ENCODE measurements at regions not wholly inside any gene's neighbourhood (a gene's known extent, or its start where the extent isn't known, plus 50 kb on each side); places are given as distances from the start of the nearest gene placed in this dataset.
"Not testable (repeated sequence)": the region's sequence is repeated elsewhere in the genome, so short reads cannot be mapped to it uniquely, and the experiment has no call there.

DNA sequence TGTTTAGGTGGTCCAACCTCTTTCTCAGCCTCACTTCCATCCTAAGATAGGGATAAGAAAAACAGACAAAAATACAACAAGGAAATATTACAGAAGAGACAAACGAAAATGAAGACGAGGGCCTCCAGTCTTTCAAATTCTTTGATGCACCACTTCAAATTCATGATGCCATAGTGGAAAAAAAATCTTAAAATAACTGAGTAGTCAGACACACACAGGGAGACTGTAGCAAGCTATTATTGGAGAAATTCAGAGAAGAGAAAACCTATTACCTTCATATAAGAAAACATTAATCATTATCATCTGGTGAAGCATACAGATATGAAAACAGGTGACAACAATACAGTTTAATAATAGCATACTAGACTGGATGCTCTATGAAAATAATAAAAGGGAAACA, 548.2 kb downstream of the KCTD12 start:
- DNase-seq, result no peak
- ATAC-seq, result no peak

DNA sequence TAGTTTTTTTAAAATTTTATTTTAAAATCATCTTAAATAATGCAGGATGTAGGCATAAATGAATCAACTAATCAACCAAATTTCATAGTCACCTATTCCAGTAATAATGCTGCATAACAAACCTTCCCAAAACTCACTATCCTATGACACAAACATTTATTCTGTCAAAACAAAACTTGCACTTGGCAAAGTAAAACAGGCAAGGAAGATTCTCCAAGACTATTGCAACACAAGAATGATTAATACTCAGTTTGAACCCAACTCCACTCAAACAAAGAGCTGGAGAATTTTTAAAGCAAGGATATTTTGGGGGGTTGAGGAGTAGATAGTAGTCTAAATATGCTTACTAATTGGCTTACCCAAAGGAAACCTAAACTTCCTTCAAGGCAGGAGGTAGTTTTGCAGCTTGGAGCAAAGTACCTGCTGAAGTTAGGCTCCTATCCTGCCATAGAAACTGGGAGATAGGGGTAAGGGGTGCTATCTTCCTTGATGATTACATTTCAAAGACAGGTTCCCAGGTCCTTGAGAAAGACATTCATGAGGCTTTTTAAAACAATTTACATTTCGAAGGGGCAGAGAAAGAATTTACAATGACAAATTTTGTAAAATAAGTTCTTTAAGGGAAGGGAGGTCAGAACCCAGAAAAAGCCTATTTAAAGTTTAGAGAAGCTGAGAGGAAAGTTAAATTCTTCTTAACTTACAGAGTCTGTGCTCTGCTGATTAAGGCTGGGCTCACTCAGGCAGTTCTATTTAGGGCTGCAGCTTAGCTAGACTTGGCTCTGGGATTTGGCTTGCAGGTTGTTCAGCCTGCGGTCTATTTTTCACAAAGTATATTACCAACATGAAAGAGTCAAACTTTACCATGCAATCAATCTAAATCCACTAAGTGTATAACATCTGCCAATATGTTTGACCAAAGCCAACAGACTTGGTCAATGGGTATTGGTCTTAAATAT, 549.0 kb downstream of the KCTD12 start:
- no peak for ATAC-seq

DNA sequence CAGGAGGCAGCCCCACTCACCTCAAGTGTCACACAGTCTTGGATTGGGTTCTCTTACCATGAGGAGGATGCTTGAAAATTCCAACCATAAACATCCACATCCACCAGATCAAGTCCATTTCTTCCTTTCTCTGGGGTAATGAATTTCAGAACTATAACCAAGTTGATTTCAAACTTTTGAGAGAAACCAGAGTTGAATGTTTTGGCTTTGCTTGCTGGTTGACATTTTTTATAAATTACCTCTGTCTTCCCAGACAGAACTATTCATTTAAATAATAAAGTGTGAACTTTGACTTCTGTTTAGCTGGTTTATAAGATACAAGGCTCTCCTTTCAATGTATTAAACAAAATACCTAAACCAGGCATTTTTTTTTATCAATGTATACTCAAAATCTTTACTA, 550.7 kb downstream of the KCTD12 start:
- DNase-seq (no peak), ATAC-seq (no peak)

More for the DNA sequence above, 549.0 kb downstream of the KCTD12 start:
- no peak for DNase-seq

DNA sequence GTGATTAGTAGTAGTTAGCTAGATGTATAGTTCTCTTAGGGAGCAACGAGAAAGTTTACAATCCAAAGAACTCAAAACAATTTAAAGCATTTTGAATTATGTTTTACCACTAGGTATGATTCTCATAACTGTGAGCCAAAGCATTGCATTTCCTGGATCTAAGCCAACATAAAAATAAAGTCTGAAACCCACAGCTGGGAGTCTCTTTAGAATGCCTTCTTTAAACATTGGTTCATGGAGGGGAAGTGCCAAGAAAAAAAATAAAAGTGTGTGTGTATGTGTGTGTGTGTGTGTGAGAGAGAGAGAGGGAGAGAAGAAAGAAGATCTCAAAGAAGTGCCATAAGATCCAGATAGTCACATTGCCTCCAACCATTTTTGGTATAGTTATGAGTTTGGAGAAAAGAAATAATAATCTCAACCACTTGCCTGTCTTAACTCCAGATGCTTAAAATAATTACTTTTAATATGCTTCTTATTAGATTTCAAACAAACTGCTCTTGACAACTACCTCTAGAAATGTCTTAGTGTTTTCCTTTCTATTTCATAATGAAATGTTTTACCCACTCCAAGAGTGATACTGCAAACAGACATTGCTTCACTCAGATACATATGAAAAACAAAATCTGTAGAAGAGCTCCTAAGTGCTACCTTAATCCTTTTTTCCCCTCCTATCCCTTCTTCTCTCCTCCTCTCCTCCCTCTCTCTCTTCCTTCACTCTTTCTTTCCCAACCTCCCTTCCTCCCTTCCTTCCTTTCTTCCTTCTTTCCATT, 554.1 kb downstream of the KCTD12 start:
- no peak for DNase-seq

DNA sequence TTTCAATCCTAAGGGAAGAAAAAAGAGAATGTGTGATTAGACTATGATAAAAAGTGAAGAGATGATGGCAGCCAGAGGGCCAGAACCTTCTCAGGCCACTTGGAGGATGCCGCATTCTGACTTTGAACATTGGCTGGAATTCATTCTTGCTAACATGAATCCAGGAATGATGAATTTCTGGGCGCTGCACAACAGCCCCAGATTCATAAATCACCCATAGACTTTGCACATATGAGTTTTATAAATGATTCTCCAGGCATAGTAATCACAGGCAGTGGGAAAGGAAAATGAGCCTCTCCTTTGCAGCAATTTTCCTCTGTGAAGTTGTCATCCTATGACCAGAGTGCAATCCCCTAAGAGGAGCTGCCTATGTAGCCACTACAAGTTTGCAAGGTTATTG, 555.4 kb downstream of the KCTD12 start:
- no peak for ATAC-seq
- DNase-seq, result no peak

More for the DNA sequence above, 554.1 kb downstream of the KCTD12 start:
- no peak for ATAC-seq

DNA sequence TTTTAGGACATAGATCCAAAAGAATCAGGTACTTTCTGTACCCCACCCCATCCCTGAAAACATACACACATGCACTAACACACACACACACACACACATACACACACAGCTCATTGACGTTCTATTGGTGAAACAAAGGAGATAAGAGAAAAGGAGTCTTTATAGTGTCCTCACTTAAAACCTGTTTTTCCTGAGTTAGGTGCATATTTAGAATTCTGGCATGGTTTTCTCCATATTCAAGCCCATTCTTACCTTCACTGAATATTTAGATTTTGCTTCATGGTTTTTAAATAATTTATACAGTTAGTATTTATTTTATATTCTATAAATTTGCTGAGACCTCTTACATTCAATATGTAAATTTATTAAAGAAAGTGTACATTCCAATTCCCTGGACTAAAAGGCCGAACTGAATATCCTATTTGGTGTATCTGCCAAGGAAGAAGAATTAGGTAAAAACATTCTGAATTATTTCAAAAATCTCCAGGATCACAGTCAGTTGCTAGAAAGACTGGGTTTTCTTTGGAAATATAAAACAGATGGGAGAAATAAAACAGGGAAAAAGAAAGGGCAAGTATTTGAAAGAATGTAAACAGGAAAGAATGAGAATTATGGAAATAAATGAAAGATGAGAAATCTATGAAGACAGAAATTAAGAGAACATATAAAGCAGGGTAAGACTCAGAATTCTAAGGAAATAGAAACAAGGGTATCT, 556.2 kb downstream of the KCTD12 start:
- no peak for ATAC-seq
- DNase-seq, result no peak

DNA sequence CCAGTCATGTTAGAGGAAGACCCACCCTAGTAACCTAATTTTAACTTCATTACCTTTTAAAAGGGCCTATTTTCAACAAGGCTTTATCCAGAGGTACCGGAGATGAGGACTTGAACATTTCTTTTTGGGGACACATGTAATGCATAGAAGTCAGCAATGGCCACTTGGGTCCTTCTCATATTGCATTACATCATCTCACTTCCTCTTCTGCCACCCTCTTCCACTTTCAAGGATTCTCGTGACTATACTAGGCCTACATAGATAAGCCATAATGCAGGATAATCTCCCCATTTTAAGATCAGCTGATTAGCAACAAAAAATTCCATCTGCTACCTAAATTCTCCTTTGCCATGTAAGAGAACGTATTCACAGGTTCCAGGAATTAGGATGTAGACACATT, 557.2 kb downstream of the KCTD12 start:
- ATAC-seq, result no peak

DNA sequence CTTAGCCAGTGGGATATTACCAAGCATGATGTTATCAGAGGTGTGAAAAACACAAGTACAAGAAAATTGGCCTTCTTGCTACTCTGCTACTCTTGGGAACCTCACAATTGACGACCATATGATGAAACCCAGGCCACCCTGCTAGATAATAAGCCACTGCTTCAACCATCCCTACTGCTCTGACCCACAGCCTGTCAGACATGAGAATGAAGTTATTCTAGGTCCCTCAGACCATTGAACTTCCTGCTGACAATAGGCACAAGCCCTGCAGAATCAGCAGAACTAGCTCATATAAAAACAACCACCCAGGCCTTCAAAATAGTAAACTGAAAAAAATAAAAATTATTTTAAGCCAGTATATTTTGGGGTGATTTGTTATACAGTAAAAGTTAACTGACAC, 559.9 kb downstream of the KCTD12 start:
- no peak for DNase-seq

More for the DNA sequence above, 557.2 kb downstream of the KCTD12 start:
- DNase-seq, result no peak

DNA sequence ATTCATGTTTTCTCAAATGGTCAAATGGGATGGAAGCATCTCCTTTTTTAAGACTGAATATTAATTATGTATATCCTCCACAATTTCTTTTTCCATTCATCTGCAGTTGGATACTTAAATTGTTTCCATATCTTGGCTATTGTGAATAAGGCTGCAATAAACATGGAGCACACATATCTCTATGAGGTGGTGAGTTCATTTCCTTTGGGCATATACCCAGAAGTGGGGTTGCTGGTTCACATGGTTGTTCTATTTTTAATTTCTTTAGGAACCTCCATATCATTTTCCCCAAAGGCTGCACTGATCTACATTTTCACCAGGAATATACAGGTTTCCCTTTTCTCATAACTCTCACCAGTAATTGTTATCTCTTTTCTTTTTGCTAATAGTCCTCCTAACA, 566.3 kb downstream of the KCTD12 start:
- no peak for ATAC-seq
- DNase-seq, result no peak

More for the DNA sequence above, 559.9 kb downstream of the KCTD12 start:
- no peak for ATAC-seq

DNA sequence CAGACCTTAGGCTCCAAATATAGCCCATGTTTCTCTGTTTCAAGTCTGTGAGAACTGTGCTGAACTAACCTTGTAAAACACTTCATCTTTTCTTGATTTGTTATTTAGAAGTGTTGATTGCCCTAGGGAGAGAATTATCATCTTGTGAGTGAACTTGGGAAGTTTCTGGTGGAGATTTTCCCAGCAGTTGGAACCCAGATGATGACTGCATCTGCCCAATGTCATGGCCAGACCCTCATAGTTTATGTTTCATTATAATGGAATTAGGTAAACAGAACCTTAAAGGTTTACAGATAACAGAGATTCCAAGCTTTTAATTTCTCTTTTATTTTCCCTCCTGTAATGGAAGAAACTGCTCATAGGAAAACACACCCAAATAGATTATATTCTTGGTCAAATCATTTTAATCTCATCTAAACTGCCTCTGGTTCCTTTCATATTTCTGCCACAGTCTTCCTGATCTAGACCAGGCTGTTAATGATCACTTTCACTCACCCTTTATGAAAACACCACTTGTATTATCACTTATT, 569.1 kb downstream of the KCTD12 start:
- DNase-seq, result no peak
- no peak for ATAC-seq

DNA sequence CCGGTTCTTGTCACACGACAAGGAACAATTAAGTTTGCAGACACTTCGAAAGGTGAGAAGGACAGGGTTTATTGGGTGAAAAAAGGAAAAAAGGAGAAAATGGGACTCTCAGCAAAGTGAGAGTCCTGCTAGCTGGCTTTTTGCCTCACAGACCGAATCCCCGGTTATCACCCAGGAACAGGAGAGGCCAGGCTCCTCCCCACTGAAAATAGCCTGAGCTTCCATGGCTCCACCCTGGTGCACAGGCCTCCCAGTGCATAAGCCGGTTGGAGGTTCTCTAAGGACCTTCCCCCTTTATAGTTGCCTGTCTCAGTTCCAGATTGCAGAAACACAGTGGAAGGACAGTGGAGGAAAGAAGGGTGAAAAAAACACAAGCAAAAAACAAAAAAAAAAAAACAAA, 571.7 kb downstream of the KCTD12 start:
- DNase-seq (no peak), ATAC-seq (no peak)

DNA sequence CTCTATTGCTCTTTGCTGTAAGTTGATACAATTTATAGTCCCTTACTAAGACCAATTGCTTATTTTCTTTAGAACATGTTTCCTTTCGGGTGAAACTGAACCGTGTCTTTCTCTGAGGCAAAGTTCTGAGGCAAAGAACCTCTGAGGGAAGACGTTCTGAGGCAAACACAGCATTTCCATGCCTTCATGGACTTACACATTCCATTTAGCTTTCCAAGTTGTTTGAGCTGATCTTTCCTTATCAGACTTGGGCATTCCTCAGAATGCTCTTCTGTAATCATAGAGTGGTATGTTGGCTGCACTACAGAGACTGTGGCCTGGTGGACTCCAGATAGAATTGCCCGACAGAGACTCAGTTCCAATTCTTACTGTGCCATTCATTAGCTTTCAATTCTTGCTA, 579.1 kb downstream of the KCTD12 start:
- no peak for DNase-seq
- no peak for ATAC-seq

DNA sequence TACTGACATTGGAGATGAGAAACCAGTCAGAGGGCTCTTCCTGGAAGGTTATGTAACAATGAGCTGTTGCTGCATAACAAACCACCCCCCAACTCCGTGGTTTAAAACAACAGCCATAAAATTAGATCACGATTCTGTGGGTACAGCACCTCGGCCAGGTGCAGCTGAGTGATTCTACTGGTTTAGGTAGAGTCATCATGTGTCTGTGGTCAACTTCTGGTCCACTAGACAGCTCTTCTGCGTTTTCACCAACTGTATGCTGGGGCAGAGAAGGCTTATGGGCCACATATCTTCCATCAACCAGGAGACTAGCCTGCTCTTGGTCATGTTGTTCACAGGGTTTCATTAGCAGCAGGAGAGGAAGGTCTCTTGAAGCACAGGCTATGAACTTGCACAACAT, 585.5 kb downstream of the KCTD12 start:
- ATAC-seq (no peak), DNase-seq (no peak)

DNA sequence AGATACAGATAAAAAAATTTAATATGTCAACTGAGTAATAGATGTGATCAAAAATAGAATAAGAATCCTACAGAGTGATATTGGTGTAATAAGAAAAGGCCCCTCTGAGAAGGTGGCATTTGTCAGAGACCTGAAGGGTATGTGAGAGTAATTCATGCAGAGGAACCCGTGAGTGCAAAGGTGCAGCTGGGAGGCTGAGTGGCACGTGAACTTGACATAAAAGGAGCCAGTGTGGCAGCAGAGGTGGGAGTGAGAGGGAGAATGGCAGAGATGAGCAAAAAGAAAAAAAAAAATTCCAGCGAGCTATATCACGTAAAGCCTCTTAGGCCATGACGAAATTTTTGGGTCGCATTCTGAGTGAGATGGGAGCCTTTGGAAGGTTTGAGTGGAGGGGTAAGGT, 588.9 kb downstream of the KCTD12 start:
- ATAC-seq (no peak), DNase-seq (no peak)

DNA sequence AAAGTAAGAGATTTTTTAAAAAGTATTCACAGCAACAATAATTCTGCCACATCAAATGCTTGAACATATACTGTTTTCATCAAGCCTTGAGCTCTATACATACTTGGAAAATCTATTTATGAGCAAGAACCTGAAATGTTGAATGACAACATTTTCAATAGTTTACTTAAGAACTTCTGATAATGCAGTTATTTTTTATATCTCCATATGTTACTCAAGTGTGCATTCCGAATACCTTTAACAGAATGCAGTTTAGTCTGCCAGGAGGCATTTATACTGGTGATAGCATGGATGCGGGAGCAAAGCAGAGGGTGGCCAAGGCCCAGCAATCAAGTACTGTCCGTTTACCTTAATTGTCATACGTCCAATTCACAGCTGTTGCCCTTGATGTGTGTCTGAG, 589.5 kb downstream of the KCTD12 start:
- ATAC-seq (no peak), DNase-seq (no peak)

DNA sequence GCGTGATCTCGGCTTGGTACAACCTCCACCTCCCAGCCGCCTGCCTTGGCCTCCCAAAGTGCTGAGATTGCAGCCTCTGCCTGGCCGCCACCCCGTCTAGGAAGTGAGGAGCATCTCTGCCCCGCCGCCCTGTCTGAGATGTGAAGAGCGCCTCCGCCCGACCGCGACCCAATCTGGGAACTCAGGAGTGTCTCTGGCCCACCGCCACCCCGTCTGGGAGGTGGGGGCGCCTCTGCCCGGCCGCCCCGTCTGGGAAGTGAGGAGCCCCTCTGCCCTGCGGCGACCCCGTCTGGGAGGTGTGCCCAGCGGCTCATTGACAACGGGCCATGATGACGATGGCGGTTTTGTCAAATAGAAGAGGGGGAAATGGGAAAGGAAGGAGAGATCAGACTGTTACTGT, 591.2 kb downstream of the KCTD12 start:
- not testable (repeated sequence) for DNase-seq, ATAC-seq

DNA sequence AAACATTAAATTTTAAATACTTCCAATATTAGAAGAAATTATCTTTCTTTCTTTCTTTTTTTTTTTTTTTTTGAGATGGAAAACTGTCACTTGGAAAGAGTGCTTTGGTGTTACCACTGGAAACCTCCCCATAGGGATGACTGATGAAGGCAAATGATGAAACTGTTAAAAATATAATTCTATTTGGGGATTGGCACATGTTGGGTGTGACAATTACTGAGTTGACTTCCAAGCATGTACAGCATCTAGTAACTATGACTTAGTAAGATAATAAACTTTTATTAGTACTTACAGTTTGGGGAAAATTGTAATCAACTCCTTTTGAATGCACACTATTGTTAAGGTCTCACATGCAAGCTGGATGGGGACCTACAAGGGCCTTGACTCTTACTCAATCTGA, 592.5 kb downstream of the KCTD12 start:
- DNase-seq (no peak), ATAC-seq (no peak)

DNA sequence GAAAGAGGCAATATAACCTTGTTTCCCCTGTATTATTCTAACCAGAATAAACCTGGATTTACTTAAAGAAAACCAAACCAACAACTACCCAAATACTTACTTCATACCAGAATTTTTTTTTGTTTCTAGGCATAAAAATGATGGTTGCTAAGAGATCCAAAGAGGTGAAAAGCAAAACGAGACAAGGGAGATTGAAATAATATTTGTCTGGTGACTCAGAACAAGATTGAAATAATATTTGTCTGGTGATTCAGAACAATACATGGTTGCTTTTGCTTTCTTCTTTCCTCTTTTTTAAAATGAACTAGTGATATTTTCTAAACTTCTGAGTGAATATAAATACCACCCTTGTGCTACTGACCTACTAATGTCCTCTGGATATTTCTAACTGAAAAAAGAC, 592.9 kb downstream of the KCTD12 start:
- ATAC-seq, result no peak
- DNase-seq, result no peak

DNA sequence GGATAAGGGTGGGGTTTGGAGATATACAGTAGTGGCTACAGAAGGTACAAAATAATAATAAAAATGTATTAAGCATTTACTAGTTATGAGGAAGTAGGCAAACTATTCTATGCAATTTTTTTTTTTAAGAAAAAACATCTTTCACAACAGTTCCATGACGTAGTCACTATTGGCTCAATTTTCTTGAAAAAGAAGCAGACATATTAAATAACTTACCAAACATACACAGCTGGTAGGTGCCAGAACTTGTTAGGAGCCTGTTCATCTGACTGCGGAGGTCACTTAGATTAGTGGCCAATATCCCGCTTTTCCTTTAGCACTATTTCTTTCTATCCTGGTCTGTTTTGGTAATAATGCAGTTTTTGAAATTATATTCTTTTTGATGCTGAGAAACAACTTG, 593.5 kb downstream of the KCTD12 start:
- no peak for ATAC-seq
- DNase-seq, result no peak

DNA sequence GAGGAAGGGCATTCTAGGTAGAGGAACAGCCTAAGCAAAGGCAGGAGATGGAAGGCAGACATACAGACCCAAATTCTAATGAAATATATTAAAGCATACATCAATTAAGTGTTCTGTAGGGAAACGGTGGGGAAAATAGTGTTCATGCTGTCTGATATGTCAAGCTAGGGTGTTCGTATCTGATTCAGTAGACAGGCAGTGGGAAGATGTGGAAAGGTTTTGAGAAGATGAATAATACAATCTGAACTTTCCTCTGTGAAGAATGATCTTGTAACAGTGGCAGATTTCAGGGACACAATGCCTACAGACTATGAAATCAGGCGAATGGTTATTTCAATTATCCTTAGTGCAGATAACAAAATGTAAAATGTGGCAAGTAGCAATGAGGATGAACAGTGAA, 594.2 kb downstream of the KCTD12 start:
- DNase-seq, result no peak

DNA sequence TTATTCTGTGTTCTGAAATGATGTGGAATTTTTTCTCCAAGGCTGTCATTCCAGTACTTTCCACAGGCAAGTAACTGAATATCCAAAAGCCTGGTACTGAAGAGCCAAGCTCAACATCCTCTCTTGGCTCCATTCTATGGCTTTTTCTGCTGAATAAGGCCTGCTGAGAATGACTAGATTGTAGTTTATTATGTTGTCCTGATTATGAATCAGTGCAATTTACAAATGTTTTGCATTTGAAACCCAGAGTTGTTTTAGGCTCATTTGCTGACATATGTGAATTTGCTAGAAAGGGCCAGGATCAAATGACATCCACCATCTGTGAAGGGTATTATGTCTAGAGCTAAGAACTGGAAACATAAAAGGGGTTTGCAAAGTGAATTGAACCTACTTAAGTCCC, 596.6 kb downstream of the KCTD12 start:
- ATAC-seq (no peak), DNase-seq (no peak)

More for the DNA sequence above, 594.2 kb downstream of the KCTD12 start:
- ATAC-seq, result no peak

DNA sequence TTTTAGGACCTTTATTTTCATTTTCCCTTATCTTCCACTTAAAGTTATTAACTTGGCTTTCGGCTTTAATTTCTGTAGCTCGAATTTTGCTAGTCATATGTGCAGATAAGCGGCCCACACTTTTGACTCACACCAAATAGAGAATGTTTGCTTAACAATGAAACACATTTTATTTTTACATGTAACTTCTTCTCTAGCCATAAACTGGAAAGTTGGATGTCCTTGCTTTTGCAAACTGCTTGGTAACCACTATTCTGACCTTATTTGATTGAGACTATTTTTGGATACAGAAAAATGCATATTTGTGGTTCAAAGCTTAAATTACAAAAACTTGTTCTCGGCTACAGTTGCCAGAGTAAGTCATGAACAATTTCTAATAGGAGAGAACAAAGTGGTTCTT, 600.0 kb downstream of the KCTD12 start:
- no peak for DNase-seq
- ATAC-seq, result no peak

All from stimulated activated naive CD8-positive, alpha-beta T cell treated with anti-CD3 and anti-CD28 coated beads, Interleukin-15, Interleukin-2, amounts not matched to agents 100 U/mL and 50 U/mL, for 24 hours (primary cell).